Keratinocyte (primary cell): ENCODE measurements at regions not wholly inside any gene's neighbourhood (a gene's known extent, or its start where the extent isn't known, plus 50 kb on each side); places are given as distances from the start of the nearest gene placed in this dataset.

Source experiments
- DNase-seq: peaks from one replicate; pipeline ENCODE4 v3.0.0-alpha.2; 2011; ENCODE audit warnings: low read depth, missing footprints, low spot score
- FAIRE-seq: peaks from 2 replicates; lab custom pipeline; 2011; peaks lifted over from hg19 to GRCh38; lab: Jason Lieb, UNC
- H2AFZ ChIP-seq: 2 replicates; pipeline ENCODE4 v1.6.0; 2012; ENCODE audit warnings: low read length, control low read depth, inconsistent platforms; ENCODE audit not compliant: control insufficient read depth
- H3K27ac ChIP-seq: 2 replicates; pipeline ENCODE4 v1.5.1; 2011; ENCODE audit warnings: low read length; ENCODE audit not compliant: control insufficient read depth, insufficient read depth
- H3K27me3 ChIP-seq: 3 replicates; pipeline ENCODE4 v1.6.0; 2011; ENCODE audit warnings: low read length; ENCODE audit not compliant: control insufficient read depth, insufficient read depth; ENCODE audit errors: extremely low read depth
- H3K36me3 ChIP-seq, 2 experiments: 2 replicates in 1 of 2; 3 replicates in 1 of 2; pipeline ENCODE4 v1.5.1; 2011; ENCODE audit warnings: low read length in 2 of 2, mild to moderate bottlenecking in 1 of 2; ENCODE audit not compliant: control insufficient read depth in 2 of 2, insufficient read depth in 2 of 2; ENCODE audit errors: extremely low read depth in 1 of 2
- H3K4me1 ChIP-seq: 3 replicates; pipeline ENCODE4 v1.5.1; 2011; ENCODE audit warnings: low read length; ENCODE audit not compliant: control insufficient read depth, insufficient read depth; ENCODE audit errors: extremely low read depth
- H3K4me2 ChIP-seq: 3 replicates; pipeline ENCODE4 v1.6.0; 2011; ENCODE audit warnings: low read depth, low read length; ENCODE audit not compliant: control insufficient read depth, insufficient read depth; ENCODE audit errors: extremely low read depth
- H3K4me3 ChIP-seq, 3 experiments: fragments of 200-600 bp in 1 of 3; sonication (generic) in 1 of 3; 2 replicates in 2 of 3; 3 replicates in 1 of 3; pipeline ENCODE4 v1.5.1; 2011 to 2016; ENCODE audit warnings: low read length in 3 of 3, mild to moderate bottlenecking in 3 of 3, control low read depth in 2 of 3, inconsistent platforms in 1 of 3, low read depth in 1 of 3, mixed read lengths in 1 of 3, mixed run types in 1 of 3, moderate library complexity in 1 of 3; ENCODE audit not compliant: control insufficient read depth in 2 of 3, insufficient read depth in 2 of 3; ENCODE audit errors: extremely low read depth in 1 of 3
- H3K79me2 ChIP-seq: 2 replicates; pipeline ENCODE4 v1.6.0; 2012; ENCODE audit warnings: low read length; ENCODE audit not compliant: control insufficient read depth, insufficient read depth
- H3K9ac ChIP-seq: 3 replicates; pipeline ENCODE4 v1.6.0; 2011; ENCODE audit warnings: low read length; ENCODE audit not compliant: control insufficient read depth, insufficient read depth; ENCODE audit errors: extremely low read depth
- H3K9me1 ChIP-seq: 3 replicates; pipeline ENCODE4 v1.6.0; 2011; ENCODE audit warnings: low read length; ENCODE audit not compliant: control insufficient read depth, insufficient read depth; ENCODE audit errors: extremely low read depth
- H3K9me3 ChIP-seq: 2 replicates; pipeline ENCODE4 v1.5.1; 2012; ENCODE audit warnings: low read depth, low read length; ENCODE audit not compliant: control insufficient read depth
- H4K20me1 ChIP-seq: 3 replicates; pipeline ENCODE4 v1.6.0; 2011; ENCODE audit warnings: low read length; ENCODE audit not compliant: control insufficient read depth, insufficient read depth; ENCODE audit errors: extremely low read depth
- CTCF ChIP-seq, 3 experiments: IDR thresholded peaks in 1 of 3; conservative IDR thresholded peaks in 1 of 3; optimal IDR thresholded peaks in 1 of 3; 2 replicates in 2 of 3; 3 replicates in 1 of 3; pipeline versions ENCODE3 to v1.5.1; 2011; ENCODE audit warnings: low read length in 3 of 3, mild to moderate bottlenecking in 3 of 3, moderate library complexity in 2 of 3, control low read depth in 1 of 3, inconsistent platforms in 1 of 3; ENCODE audit not compliant: insufficient read depth in 2 of 3; ENCODE audit errors: extremely low read depth in 1 of 3
- EZH2 ChIP-seq: IDR thresholded peaks from one replicate; pipeline ENCODE4 v1.6.1; 2012; ENCODE audit warnings: inconsistent platforms, mild to moderate bottlenecking, low read length, moderate library complexity
- dilution Hi-C: fragments of 300-500 bp; cut with MboI; formaldehyde crosslinking; loops from one replicate; pipeline ENCODE4 v1.7.0; 2020; ENCODE audit warnings: low sequenced_read_pairs; ENCODE audit not compliant: extremely low pct_ligation_motif_present

DNA sequence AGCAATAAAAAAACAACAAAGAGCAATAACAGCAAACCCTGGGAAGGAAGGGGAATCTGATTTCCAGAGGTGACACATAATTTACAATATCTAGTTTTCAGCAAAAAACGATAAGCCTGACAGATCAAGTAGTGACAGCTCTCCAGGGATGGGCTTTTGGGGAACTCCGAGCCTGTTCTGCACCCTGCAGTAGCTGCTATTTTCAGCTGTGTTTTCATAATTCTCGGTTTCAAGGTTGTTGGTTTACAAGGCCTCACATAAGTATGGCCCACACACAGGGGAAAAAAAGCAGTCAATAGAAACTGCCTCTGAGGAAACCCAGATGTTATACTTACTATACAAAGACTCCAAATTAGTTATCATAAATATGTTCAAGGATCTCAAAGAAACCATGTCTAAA, 67.7 kb upstream of the CTLA4 start:
- H3K9me3 ChIP-seq = no peaks in the 10 kb centered on the region
- dilution Hi-C loops = no loop called here
- no peaks in the 10 kb centered on the region for H3K79me2 ChIP-seq
- no peak overlapping the region for H3K27ac ChIP-seq
- H3K36me3 ChIP-seq = no peaks in the 10 kb centered on the region
- DNase-seq (no peak), FAIRE-seq (no peak)
- H3K4me2 ChIP-seq = no peak overlapping the region
- H3K9me1 ChIP-seq = no peaks in the 10 kb centered on the region
- no peak overlapping the region for H3K9ac ChIP-seq
- H3K27me3 ChIP-seq = no peaks in the 10 kb centered on the region
- no peaks in the 10 kb centered on the region for H4K20me1 ChIP-seq
- no peak for TF ChIP-seq CTCF (optimal IDR thresholded peaks at IDR 0.05 in 1 of 3, IDR thresholded peaks at IDR 0.05 in 1 of 3, conservative IDR thresholded peaks at IDR 0.05 in 1 of 3; ENCODE audit: extremely low read depth in 1 of 3, insufficient read depth in 2 of 3, low read length in 3 of 3)
- no peak for TF ChIP-seq EZH2
- H3K4me1 ChIP-seq = no peaks in the 10 kb centered on the region
- H2AFZ ChIP-seq = no peak overlapping the region
- H3K4me3 ChIP-seq = no peak overlapping the region

DNA sequence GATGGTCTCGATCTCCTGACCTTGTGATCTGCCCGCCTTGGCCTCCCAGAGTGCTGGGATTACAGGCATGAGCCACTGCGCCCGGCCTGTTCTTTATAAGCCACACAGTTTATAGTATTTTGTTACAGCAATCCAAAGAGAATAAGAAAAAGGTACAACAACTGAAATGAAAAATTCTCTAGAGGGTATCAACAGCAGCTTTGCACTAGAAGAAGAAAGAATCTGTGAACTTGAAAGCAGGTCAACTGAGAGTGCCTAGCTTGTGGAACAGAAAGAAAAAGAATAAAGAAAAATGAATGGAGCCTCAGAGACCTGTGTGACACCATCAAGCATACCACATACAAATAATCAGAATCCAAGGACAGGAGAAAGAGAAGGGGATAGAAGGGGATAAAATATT, 66.8 kb upstream of the CTLA4 start:
- H3K4me2 ChIP-seq = no peak overlapping the region
- H3K27ac ChIP-seq = no peak overlapping the region
- H3K36me3 ChIP-seq = no peaks in the 10 kb centered on the region
- no peak for TF ChIP-seq EZH2
- H3K4me1 ChIP-seq = no peaks in the 10 kb centered on the region
- H3K79me2 ChIP-seq = no peaks in the 10 kb centered on the region
- H3K27me3 ChIP-seq = no peaks in the 10 kb centered on the region
- no peaks in the 10 kb centered on the region for H4K20me1 ChIP-seq
- DNase-seq (no peak), FAIRE-seq (no peak)
- H3K9me1 ChIP-seq = no peaks in the 10 kb centered on the region
- H2AFZ ChIP-seq = no peak overlapping the region
- H3K9ac ChIP-seq = no peak overlapping the region
- peaks cover 1% of the 10 kb centered on the region for H3K9me3 ChIP-seq
- dilution Hi-C loops = no loop called here
- H3K4me3 ChIP-seq = no peak overlapping the region

DNA sequence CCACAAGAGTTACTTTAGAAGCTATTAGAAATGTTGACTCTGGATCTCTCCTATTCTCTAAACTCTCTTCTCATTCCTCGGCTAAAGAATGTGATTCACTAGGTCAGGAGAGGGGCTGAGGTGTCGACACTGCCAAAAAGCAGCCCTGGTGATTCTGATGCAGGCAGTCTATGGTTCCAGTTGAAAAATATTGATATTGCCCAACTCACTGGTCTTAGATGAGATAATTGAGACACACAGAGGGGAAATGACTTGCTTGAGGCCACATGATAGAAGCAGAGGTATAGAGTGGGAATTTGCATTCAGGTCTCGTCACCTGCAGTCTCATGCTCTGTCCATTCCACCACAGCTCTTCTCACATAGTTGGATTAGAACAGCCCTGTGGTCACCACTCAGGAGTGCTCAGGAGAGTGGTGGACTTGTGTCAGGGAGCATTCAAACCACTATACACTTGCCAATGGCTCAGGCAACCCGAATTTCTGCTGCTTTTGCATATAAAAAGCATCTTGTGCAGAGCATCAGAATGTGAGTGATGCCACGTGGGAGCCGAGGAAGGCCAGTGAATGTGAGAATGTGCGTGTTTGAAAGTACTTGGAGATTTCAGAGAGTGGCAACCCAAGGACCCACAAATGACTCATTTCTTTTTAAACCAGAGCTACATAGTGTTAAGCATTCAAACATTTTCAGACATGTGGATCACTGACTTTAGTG, 65.1 kb upstream of the CTLA4 start:
- no peak for FAIRE-seq

More for the DNA sequence above, 65.1 kb upstream of the CTLA4 start:
- H3K4me3 ChIP-seq = no peak overlapping the region
- no peaks in the 10 kb centered on the region for H3K36me3 ChIP-seq
- dilution Hi-C loops = no loop called here
- H3K27me3 ChIP-seq = no peaks in the 10 kb centered on the region
- no peaks in the 10 kb centered on the region for H3K4me1 ChIP-seq
- no peak overlapping the region for H3K4me2 ChIP-seq
- TF ChIP-seq CTCF (optimal IDR thresholded peaks at IDR 0.05 in 1 of 3, IDR thresholded peaks at IDR 0.05 in 1 of 3, conservative IDR thresholded peaks at IDR 0.05 in 1 of 3; ENCODE audit: extremely low read depth in 1 of 3, insufficient read depth in 2 of 3, low read length in 3 of 3) (no peak), EZH2 (no peak)
- H3K27ac ChIP-seq = no peak overlapping the region
- H4K20me1 ChIP-seq = no peaks in the 10 kb centered on the region
- H3K79me2 ChIP-seq = no peaks in the 10 kb centered on the region
- peaks cover 2% of the 10 kb centered on the region for H3K9me3 ChIP-seq
- no peak for DNase-seq
- no peaks in the 10 kb centered on the region for H3K9me1 ChIP-seq
- H3K9ac ChIP-seq = no peak overlapping the region
- H2AFZ ChIP-seq = no peak overlapping the region
